Suprapubic skin (tissue), 4 donors: ENCODE measurements at regions not wholly inside any gene's neighbourhood (a gene's known extent, or its start where the extent isn't known, plus 50 kb on each side); places are given as distances from the start of the nearest gene placed in this dataset.

Source experiments
- DNase-seq, 2 donors: peaks; one replicate each; pipeline ENCODE4 v3.0.0-alpha.2; 2019; ENCODE audit warnings: low spot score in 2 of 2
- H3K27ac ChIP-seq: fragments of 200-600 bp; sonication (generic); one replicate; pipeline ENCODE4 v1.5.1; 2019
- H3K27me3 ChIP-seq: fragments of 200-600 bp; sonication (generic); one replicate; pipeline ENCODE4 v1.5.1; 2019
- H3K36me3 ChIP-seq: fragments of 200-600 bp; sonication (generic); one replicate; pipeline ENCODE4 v1.5.1; 2019
- H3K4me1 ChIP-seq: fragments of 200-600 bp; sonication (generic); one replicate; pipeline ENCODE4 v1.5.1; 2019
- H3K4me3 ChIP-seq: fragments of 200-600 bp; sonication (generic); one replicate; pipeline ENCODE4 v1.5.1; 2019; ENCODE audit warnings: mild to moderate bottlenecking
- H3K9me3 ChIP-seq: fragments of 200-600 bp; sonication (generic); one replicate; pipeline ENCODE4 v1.5.1; 2019
- EP300 ChIP-seq: sonication (generic); formaldehyde crosslinking; IDR thresholded peaks from one replicate; pipeline ENCODE4 v1.6.1; 2017; ENCODE audit warnings: antibody characterized with exemption
- POLR2A ChIP-seq, 2 donors: fragments of 450-650 bp; IDR thresholded peaks; one replicate each; pipeline ENCODE4 v1.6.1; 2017; ENCODE audit warnings: antibody characterized with exemption in 2 of 2, mild to moderate bottlenecking in 2 of 2, moderate library complexity in 2 of 2
- POLR2AphosphoS5 ChIP-seq, 3 donors: sonication (generic); formaldehyde crosslinking; IDR thresholded peaks; one replicate each; pipeline ENCODE4 v1.6.1; 2017; ENCODE audit warnings: antibody characterized with exemption in 3 of 3
- WGBS: methylation state at CpG from one replicate; pipeline ENCODE4 v1.1.5; 2018; 5-methylcytosine and 5-hydroxymethylcytosine counted together
- TF ChIP-seq, protein P1 (sequence below), 2 donors: fragments of 200-600 bp in 1 of 2; fragments of 450-650 bp in 1 of 2; sonication (generic) in 1 of 2; IDR thresholded peaks; one replicate each; pipeline ENCODE4 v1.5.1; 2016 to 2019; ENCODE audit warnings: antibody characterized with exemption in 2 of 2, mild to moderate bottlenecking in 1 of 2, moderate library complexity in 1 of 2

DNA sequence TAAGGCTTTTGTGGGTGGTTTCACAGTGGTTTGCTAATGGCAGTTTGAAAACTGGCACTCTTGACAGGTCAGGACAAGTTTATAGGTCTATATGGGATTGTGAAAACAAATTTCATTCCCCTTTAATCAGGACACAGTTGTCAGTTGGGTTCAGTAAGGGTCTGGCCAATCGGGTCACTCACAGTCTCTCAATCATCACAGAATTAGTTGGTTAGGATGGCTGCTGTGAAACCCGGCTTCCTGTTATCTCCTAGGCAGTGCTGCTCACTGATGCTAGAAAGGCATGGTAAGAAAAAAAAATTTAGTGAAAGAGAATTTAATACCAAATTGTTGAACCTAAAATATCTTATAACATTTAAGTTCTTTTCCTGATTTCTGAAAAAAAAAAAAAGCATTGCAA lies 1730.1 kb downstream of the EFNB2 start:
- no peaks in the 10 kb centered on the region for H3K36me3 ChIP-seq
- H3K27me3 ChIP-seq, result no peaks in the 10 kb centered on the region
- TF ChIP-seq POLR2AphosphoS5 (IDR thresholded peaks at IDR 0.05) (no peak), EP300 (no peak), POLR2A (IDR thresholded peaks at IDR 0.05) (no peak)
- TF ChIP-seq, protein P1, sequence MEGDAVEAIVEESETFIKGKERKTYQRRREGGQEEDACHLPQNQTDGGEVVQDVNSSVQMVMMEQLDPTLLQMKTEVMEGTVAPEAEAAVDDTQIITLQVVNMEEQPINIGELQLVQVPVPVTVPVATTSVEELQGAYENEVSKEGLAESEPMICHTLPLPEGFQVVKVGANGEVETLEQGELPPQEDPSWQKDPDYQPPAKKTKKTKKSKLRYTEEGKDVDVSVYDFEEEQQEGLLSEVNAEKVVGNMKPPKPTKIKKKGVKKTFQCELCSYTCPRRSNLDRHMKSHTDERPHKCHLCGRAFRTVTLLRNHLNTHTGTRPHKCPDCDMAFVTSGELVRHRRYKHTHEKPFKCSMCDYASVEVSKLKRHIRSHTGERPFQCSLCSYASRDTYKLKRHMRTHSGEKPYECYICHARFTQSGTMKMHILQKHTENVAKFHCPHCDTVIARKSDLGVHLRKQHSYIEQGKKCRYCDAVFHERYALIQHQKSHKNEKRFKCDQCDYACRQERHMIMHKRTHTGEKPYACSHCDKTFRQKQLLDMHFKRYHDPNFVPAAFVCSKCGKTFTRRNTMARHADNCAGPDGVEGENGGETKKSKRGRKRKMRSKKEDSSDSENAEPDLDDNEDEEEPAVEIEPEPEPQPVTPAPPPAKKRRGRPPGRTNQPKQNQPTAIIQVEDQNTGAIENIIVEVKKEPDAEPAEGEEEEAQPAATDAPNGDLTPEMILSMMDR (IDR thresholded peaks at IDR 0.05), result no peak
- H3K9me3 ChIP-seq, result no peaks in the 10 kb centered on the region
- no peaks in the 10 kb centered on the region for H3K4me1 ChIP-seq
- H3K27ac ChIP-seq, result no peak overlapping the region
- DNase-seq, result no peak
- 80% methylated on average over 2 of the region's 2 CpGs for WGBS
- no peak overlapping the region for H3K4me3 ChIP-seq

DNA sequence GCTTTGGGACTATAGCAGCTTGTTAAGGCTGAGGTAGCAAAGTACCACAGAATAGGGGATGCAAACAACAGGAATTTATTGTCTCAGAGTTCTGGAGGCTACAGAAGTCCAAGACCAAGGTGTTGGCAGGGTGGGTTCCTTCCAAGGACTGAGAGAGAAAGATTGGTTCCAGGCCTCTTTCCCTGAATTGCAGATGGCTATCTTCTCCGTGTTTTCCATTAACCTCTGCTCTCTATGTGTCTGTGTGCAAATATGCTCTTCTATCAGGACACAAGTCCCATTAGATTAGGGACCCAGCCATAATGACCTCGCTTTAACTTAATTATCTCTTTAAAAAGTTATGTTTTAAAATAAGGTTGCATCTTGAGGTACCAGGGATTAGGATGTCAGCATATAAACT lies 1732.9 kb upstream of the SLC10A2 start:
- H3K9me3 ChIP-seq, result no peaks in the 10 kb centered on the region
- H3K4me1 ChIP-seq, result no peaks in the 10 kb centered on the region
- WGBS, result 91% methylated on average over 2 of the region's 2 CpGs
- H3K36me3 ChIP-seq, result no peaks in the 10 kb centered on the region
- no peaks in the 10 kb centered on the region for H3K27me3 ChIP-seq
- H3K4me3 ChIP-seq, result no peak overlapping the region
- TF ChIP-seq POLR2A (IDR thresholded peaks at IDR 0.05) (no peak), POLR2AphosphoS5 (IDR thresholded peaks at IDR 0.05) (no peak), EP300 (no peak)
- TF ChIP-seq, protein P1 (IDR thresholded peaks at IDR 0.05), result no peak
- DNase-seq, result no peak
- H3K27ac ChIP-seq, result no peak overlapping the region

DNA sequence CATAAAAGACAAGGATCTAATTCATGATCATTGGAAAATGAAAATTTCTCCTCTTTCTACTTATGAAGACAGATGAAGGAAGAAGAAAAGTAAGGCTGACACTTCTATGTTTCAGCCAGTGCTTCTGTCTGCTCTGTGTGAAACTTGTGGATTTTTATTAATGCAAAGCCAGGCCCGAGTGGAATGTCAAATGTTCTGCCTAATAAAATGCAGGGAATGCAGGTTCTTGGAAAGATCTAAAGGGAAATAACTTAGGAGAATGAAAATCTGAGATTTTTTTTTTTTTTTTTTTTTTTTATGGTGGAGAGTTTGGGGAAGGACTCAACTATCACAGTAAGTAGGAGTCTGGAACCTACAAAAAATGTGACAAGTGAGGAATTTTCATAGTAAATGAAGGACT lies 1732.3 kb upstream of the SLC10A2 start:
- H3K4me3 ChIP-seq, result no peak overlapping the region
- H3K36me3 ChIP-seq, result no peaks in the 10 kb centered on the region
- no peaks in the 10 kb centered on the region for H3K9me3 ChIP-seq
- 37% methylated on average over 1 of the region's 1 CpG for WGBS
- H3K27ac ChIP-seq, result no peak overlapping the region
- H3K4me1 ChIP-seq, result no peaks in the 10 kb centered on the region
- no peak for DNase-seq
- TF ChIP-seq EP300 (no peak), POLR2A (IDR thresholded peaks at IDR 0.05) (no peak), POLR2AphosphoS5 (IDR thresholded peaks at IDR 0.05) (no peak)
- H3K27me3 ChIP-seq, result no peaks in the 10 kb centered on the region

DNA sequence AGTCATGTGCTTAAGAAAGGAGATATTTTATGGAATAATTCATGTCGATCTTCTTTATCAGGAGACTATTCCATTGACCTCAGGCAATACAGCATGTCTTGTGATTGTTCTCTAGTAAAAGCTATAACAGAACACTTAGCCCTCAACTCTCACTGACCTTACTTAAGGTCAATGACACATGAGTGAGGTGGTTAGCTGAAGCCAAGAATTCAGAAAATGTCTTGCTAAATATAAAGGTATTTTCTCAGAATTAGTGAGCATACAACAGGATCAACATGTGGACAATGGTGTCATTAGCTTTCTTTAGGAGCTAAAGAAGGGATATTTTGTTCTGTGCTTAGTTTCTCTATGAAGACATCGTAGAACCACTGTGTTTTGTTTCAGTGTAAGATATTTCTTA lies 1730.4 kb upstream of the SLC10A2 start:
- Histone ChIP-seq H3K4me1 (no peaks in the 10 kb centered on the region), H3K27ac (no peak overlapping the region), H3K4me3 (no peak overlapping the region), H3K36me3 (no peaks in the 10 kb centered on the region), H3K27me3 (no peaks in the 10 kb centered on the region), H3K9me3 (no peaks in the 10 kb centered on the region)
- TF ChIP-seq EP300, result no peak
- no peak for TF ChIP-seq POLR2AphosphoS5 (IDR thresholded peaks at IDR 0.05)
- TF ChIP-seq POLR2A (IDR thresholded peaks at IDR 0.05), result no peak
- TF ChIP-seq, protein P1 (IDR thresholded peaks at IDR 0.05), result no peak
- 79% methylated on average over 2 of the region's 2 CpGs for WGBS
- DNase-seq, result no peak

DNA sequence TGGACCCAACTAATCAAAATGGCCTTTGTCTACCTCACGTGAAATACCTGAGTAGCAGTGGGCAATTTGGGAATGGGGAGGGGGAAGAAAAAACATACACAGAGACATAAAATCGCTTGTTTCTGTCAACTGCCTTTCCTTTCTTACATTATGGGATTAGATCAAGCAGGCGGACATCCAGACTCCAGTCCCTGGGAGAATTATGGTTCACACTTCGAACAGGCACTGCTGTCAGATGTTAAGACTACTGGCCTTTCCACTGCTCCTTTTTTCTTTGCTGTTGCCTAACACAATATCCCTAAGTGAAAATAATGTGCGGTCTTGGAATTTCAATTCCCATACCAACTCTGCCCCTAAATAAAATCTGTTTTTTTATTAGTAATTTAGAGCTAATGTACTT lies 1719.7 kb upstream of the SLC10A2 start:
- no peaks in the 10 kb centered on the region for H3K36me3 ChIP-seq
- WGBS, result 61% methylated on average over 5 of the region's 5 CpGs
- no peak overlapping the region for H3K27ac ChIP-seq
- H3K27me3 ChIP-seq, result no peaks in the 10 kb centered on the region
- no peaks in the 10 kb centered on the region for H3K4me1 ChIP-seq
- H3K9me3 ChIP-seq, result no peaks in the 10 kb centered on the region
- no peak for DNase-seq
- no peak for TF ChIP-seq EP300
- no peak for TF ChIP-seq POLR2AphosphoS5 (IDR thresholded peaks at IDR 0.05)
- TF ChIP-seq, protein P1 (IDR thresholded peaks at IDR 0.05), result no peak
- no peak for TF ChIP-seq POLR2A (IDR thresholded peaks at IDR 0.05)
- no peak overlapping the region for H3K4me3 ChIP-seq

DNA sequence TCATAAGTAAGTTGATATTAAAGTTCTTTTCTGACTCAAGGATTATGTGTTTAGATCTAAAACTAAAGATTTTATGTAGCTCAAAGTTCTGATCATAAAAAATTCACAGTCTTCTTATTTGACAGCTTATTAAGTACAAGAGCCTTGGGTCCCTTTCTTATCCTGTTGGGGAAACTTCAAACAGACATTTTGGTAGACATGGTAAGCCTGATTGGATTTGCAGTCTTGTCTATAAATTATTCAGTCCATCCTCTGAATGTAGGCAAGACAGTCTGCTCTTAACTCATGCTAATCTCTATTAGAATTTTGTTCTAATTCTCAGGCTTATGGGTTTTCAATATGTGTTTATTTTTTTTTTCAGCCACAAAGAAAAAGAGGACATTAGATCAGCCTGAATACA lies 1718.7 kb upstream of the SLC10A2 start:
- no peaks in the 10 kb centered on the region for H3K36me3 ChIP-seq
- H3K4me1 ChIP-seq, result no peaks in the 10 kb centered on the region
- no peak overlapping the region for H3K4me3 ChIP-seq
- TF ChIP-seq, protein P1 (IDR thresholded peaks at IDR 0.05), result no peak
- TF ChIP-seq EP300 (no peak), POLR2A (IDR thresholded peaks at IDR 0.05) (no peak), POLR2AphosphoS5 (IDR thresholded peaks at IDR 0.05) (no peak)
- no peak overlapping the region for H3K27ac ChIP-seq
- no peaks in the 10 kb centered on the region for H3K9me3 ChIP-seq
- no peaks in the 10 kb centered on the region for H3K27me3 ChIP-seq
- DNase-seq, result no peak
